CD14-positive monocyte (primary cell): ENCODE measurements at regions not wholly inside any gene's neighbourhood (a gene's known extent, or its start where the extent isn't known, plus 50 kb on each side); places are given as distances from the start of the nearest gene placed in this dataset.

Source experiments
- DNase-seq, 3 donors: peaks; one replicate each; pipeline ENCODE4 v3.0.0-alpha.2; 2011 to 2022
- H2AFZ ChIP-seq: 2 replicates; pipeline ENCODE4 v1.6.0; 2012; ENCODE audit warnings: mild to moderate bottlenecking, low read depth, low read length, inconsistent platforms; ENCODE audit not compliant: insufficient read depth, poor library complexity, severe bottlenecking
- H3K27ac ChIP-seq, 2 donors: 1 replicate in 1 of 2; 2 replicates in 1 of 2; pipeline ENCODE4 v1.5.1; 2012 to 2013; ENCODE audit warnings: low read length in 2 of 2, control low read depth in 1 of 2, inconsistent platforms in 1 of 2, low read depth in 1 of 2, mild to moderate bottlenecking in 1 of 2
- H3K27me3 ChIP-seq, 2 donors: one replicate each; pipeline versions ENCODE4 v1.6.0 to v1.6.1; 2011 to 2013; ENCODE audit warnings: low read length in 2 of 2; ENCODE audit not compliant: control insufficient read depth in 2 of 2, insufficient read depth in 2 of 2
- H3K36me3 ChIP-seq, 2 donors: replicated peaks in 1 of 2; 1 replicate in 1 of 2; 2 replicates in 1 of 2; pipeline versions ENCODE4 v1.5.1 to v1.6.1; 2012 to 2013; ENCODE audit warnings: low read length in 2 of 2, control low read depth in 1 of 2, inconsistent platforms in 1 of 2, mild to moderate bottlenecking in 1 of 2; ENCODE audit not compliant: insufficient read depth in 2 of 2, control insufficient read depth in 1 of 2
- H3K4me1 ChIP-seq, 2 donors: 1 replicate in 1 of 2; 2 replicates in 1 of 2; pipeline versions ENCODE4 v1.5.1 to v1.6.1; 2012 to 2013; ENCODE audit warnings: low read length in 2 of 2, control low read depth in 1 of 2, inconsistent platforms in 1 of 2, mild to moderate bottlenecking in 1 of 2, moderate library complexity in 1 of 2; ENCODE audit not compliant: insufficient read depth in 2 of 2, control insufficient read depth in 1 of 2
- H3K4me2 ChIP-seq: replicated peaks from 2 replicates; pipeline ENCODE3; 2012; ENCODE audit warnings: low read length, moderate library complexity, mild to moderate bottlenecking; ENCODE audit not compliant: poor library complexity, severe bottlenecking; ENCODE audit errors: extremely low read depth
- H3K4me3 ChIP-seq, 3 experiments: fragments of 200-600 bp in 1 of 3; sonication (generic) in 1 of 3; replicated peaks in 1 of 3; 1 replicate in 2 of 3; 2 replicates in 1 of 3; pipeline ENCODE4 v1.5.1; 2011 to 2013; ENCODE audit warnings: low read length in 3 of 3, mild to moderate bottlenecking in 3 of 3, control low read depth in 2 of 3, low read depth in 2 of 3, inconsistent platforms in 1 of 3, moderate library complexity in 1 of 3
- H3K79me2 ChIP-seq: 2 replicates; pipeline ENCODE4 v1.6.0; 2012; ENCODE audit warnings: mild to moderate bottlenecking, control low read depth, inconsistent platforms, low read length, moderate library complexity; ENCODE audit not compliant: insufficient read depth
- H3K9ac ChIP-seq: 2 replicates; pipeline ENCODE4 v1.6.0; 2017; ENCODE audit warnings: low read length, mild to moderate bottlenecking; ENCODE audit not compliant: insufficient read depth, poor library complexity, severe bottlenecking
- H3K9me3 ChIP-seq, 2 donors: replicated peaks in 1 of 2; 1 replicate in 1 of 2; 2 replicates in 1 of 2; pipeline versions ENCODE4 v1.5.1 to v1.6.1; 2012 to 2013; ENCODE audit warnings: low read length in 2 of 2, control low read depth in 1 of 2; ENCODE audit not compliant: control insufficient read depth in 1 of 2, insufficient read depth in 1 of 2
- H4K20me1 ChIP-seq: 2 replicates; pipeline ENCODE4 v1.6.0; 2012; ENCODE audit warnings: mild to moderate bottlenecking, low read length, control low read depth, moderate library complexity; ENCODE audit not compliant: insufficient read depth
- H3K27ac Mint-ChIP-seq, 7 donors: one replicate each; pipeline ENCODE4 v1.8.0; 2020; ENCODE audit warnings: mild to moderate bottlenecking in 7 of 7, mixed read lengths in 7 of 7, moderate library complexity in 6 of 7, inconsistent platforms in 2 of 7
- H3K27me3 Mint-ChIP-seq, 3 donors: one replicate each; pipeline ENCODE4 v1.8.0; 2021 to 2022; ENCODE audit warnings: low read depth in 3 of 3, mild to moderate bottlenecking in 3 of 3, mixed read lengths in 3 of 3, moderate library complexity in 3 of 3, inconsistent platforms in 1 of 3
- H3K36me3 Mint-ChIP-seq, 2 donors: one replicate each; pipeline ENCODE4 v1.8.0; 2020; ENCODE audit warnings: mixed read lengths in 2 of 2, inconsistent platforms in 1 of 2, mild to moderate bottlenecking in 1 of 2
- H3K4me1 Mint-ChIP-seq: one replicate; pipeline ENCODE4 v1.8.0; 2020; ENCODE audit warnings: mild to moderate bottlenecking, mixed read lengths
- H3K4me3 Mint-ChIP-seq, 2 donors: one replicate each; pipeline ENCODE4 v1.8.0; 2020; ENCODE audit warnings: mild to moderate bottlenecking in 2 of 2, mixed read lengths in 2 of 2, moderate library complexity in 1 of 2
- H3K9me3 Mint-ChIP-seq, 7 donors: one replicate each; pipeline ENCODE4 v1.8.0; 2020 to 2022; ENCODE audit warnings: mixed read lengths in 7 of 7, mild to moderate bottlenecking in 6 of 7, moderate library complexity in 6 of 7, inconsistent platforms in 2 of 7
- WGBS: methylation state at CpG from one replicate; pipeline ENCODE4 v1.1.5; 2013; ENCODE audit warnings: missing lambda C conversion rate; ENCODE audit not compliant: insufficient coverage; 5-methylcytosine and 5-hydroxymethylcytosine counted together
- intact Hi-C, 2 donors: fragments of 100-400 bp; cut with micrococcal nuclease; formaldehyde crosslinking; loops; one replicate each; pipeline versions ENCODE4 v1.15.0 to v1.15.1; 2023
- TF ChIP-seq, protein P1 (sequence below): fragments of 200-600 bp; IDR thresholded peaks from one replicate; pipeline ENCODE4 v1.8.0; 2022; ENCODE audit warnings: antibody characterized with exemption, mild to moderate bottlenecking

DNA sequence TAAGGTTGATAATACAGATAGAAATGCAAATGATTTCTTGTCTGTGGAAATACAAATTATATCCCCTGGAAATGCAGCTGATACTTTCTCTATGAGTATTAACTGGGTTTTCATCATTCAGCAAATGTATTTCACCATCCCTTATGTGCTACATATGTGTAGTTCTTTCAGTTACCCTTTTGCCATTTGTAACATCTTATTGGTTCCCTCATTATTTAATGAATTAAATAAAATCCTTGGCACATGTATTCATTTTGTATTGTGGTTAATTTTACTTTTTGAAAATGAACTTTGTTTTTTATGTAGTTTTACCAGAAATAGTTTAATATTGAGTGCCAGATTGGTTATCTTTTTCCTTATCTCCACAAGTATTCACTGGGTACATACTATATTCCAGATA, 89.9 kb upstream of the DEPDC1 start:
- Histone ChIP-seq H3K9ac (no peak overlapping the region), H3K36me3 (no peaks in the 10 kb centered on the region), H3K27me3 (no peaks in the 10 kb centered on the region), H3K27ac (no peak overlapping the region), H2AFZ (no peak overlapping the region), H4K20me1 (no peaks in the 10 kb centered on the region), H3K4me2 (no peak overlapping the region), H3K9me3 (no peaks in the 10 kb centered on the region), H3K4me1 (no peaks in the 10 kb centered on the region), H3K79me2 (no peaks in the 10 kb centered on the region), H3K4me3 (no peak overlapping the region)
- TF ChIP-seq, protein P1, sequence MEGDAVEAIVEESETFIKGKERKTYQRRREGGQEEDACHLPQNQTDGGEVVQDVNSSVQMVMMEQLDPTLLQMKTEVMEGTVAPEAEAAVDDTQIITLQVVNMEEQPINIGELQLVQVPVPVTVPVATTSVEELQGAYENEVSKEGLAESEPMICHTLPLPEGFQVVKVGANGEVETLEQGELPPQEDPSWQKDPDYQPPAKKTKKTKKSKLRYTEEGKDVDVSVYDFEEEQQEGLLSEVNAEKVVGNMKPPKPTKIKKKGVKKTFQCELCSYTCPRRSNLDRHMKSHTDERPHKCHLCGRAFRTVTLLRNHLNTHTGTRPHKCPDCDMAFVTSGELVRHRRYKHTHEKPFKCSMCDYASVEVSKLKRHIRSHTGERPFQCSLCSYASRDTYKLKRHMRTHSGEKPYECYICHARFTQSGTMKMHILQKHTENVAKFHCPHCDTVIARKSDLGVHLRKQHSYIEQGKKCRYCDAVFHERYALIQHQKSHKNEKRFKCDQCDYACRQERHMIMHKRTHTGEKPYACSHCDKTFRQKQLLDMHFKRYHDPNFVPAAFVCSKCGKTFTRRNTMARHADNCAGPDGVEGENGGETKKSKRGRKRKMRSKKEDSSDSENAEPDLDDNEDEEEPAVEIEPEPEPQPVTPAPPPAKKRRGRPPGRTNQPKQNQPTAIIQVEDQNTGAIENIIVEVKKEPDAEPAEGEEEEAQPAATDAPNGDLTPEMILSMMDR = no peak
- DNase-seq = no peak
- H3K27ac Mint-ChIP-seq = no peak overlapping the region
- H3K27me3 Mint-ChIP-seq = peaks cover 0 to 1% (median 0%) of the 10 kb centered on the region in 3 donors
- intact Hi-C loops = no loop called here
- H3K9me3 Mint-ChIP-seq = peaks cover 0 to 7% (median 0%) of the 10 kb centered on the region in 7 donors
- no peaks in the 10 kb centered on the region for H3K36me3 Mint-ChIP-seq
- no peaks in the 10 kb centered on the region for H3K4me1 Mint-ChIP-seq
- H3K4me3 Mint-ChIP-seq = no peak overlapping the region

DNA sequence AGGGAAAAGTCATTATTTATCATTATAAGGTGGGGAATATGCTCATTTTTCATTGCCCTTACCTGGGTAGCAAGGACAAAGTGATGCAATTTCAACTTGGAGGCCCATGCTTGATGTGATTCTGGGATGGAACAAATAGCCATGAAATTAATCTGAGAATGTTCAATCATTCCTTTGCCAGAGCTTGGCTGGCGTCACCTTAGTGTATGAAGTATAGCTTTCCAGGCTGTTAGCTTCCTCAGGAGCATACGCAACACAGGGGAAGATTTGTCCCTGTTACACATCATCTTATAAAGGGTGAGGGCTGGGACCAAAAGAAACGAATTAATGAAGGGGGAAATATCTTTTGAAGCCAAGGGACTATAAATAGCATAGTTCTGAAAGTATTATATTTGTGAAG, 91.4 kb upstream of the DEPDC1 start:
- H3K9ac ChIP-seq = no peak overlapping the region
- no peak overlapping the region for H3K27ac Mint-ChIP-seq
- H3K27ac ChIP-seq = no peak overlapping the region
- H3K4me3 ChIP-seq = no peak overlapping the region
- TF ChIP-seq, protein P1 = no peak
- no peak for DNase-seq
- no peaks in the 10 kb centered on the region for H3K4me1 ChIP-seq
- H3K36me3 ChIP-seq = no peaks in the 10 kb centered on the region
- H3K79me2 ChIP-seq = no peaks in the 10 kb centered on the region
- no peaks in the 10 kb centered on the region for H4K20me1 ChIP-seq
- peaks cover 0 to 4% (median 0%) of the 10 kb centered on the region in 7 donors for H3K9me3 Mint-ChIP-seq
- no peaks in the 10 kb centered on the region for H3K36me3 Mint-ChIP-seq
- peaks cover 0 to 1% (median 1%) of the 10 kb centered on the region in 3 donors for H3K27me3 Mint-ChIP-seq
- no peak overlapping the region for H3K4me2 ChIP-seq
- intact Hi-C loops = no loop called here
- 64% methylated on average over 2 of the region's 3 CpGs for WGBS
- H3K27me3 ChIP-seq = no peaks in the 10 kb centered on the region
- no peaks in the 10 kb centered on the region for H3K4me1 Mint-ChIP-seq
- H3K9me3 ChIP-seq = no peaks in the 10 kb centered on the region
- H2AFZ ChIP-seq = no peak overlapping the region
- no peak overlapping the region for H3K4me3 Mint-ChIP-seq
